HG02610 (cell line): ENCODE measurements at regions not wholly inside any gene's neighbourhood (a gene's known extent, or its start where the extent isn't known, plus 50 kb on each side); places are given as distances from the start of the nearest gene placed in this dataset.

Experiments
- ATAC-seq: cut with Tn5 transposase; IDR thresholded peaks from one replicate; pipeline ENCODE4 v1.9.1; 2021; ENCODE audit warnings: mild to moderate bottlenecking, moderate library complexity; ENCODE audit not compliant: unreplicated experiment

- no peak for ATAC-seq
These were observed 61.6 kb downstream of the CCR1 start for GRCh38 chr3:46146548-46146947.

GRCh38 chr3:46146021-46146420, 62.1 kb downstream of the CCR1 start:
- ATAC-seq: no peak

- no peak for ATAC-seq
These were observed 63.0 kb downstream of the CCR1 start for GRCh38 chr3:46145147-46145546.

- no peak for ATAC-seq
These were observed 64.1 kb downstream of the CCR1 start for GRCh38 chr3:46143951-46144473.

- no peak for ATAC-seq
These were observed 66.3 kb downstream of the CCR1 start for GRCh38 chr3:46141813-46142212.

GRCh38 chr3:46138581-46138980, 69.5 kb downstream of the CCR1 start:
- ATAC-seq: no peak

- ATAC-seq: no peak
These were observed 72.6 kb downstream of the CCR1 start for GRCh38 chr3:46135475-46135874.

- ATAC-seq: no peak
These were observed 74.8 kb downstream of the CCR1 start for GRCh38 chr3:46133285-46133684.

- no peak for ATAC-seq
These were observed 75.5 kb downstream of the CCR1 start for GRCh38 chr3:46132565-46132964.

GRCh38 chr3:46131884-46132450, 76.1 kb downstream of the CCR1 start:
- no peak for ATAC-seq

- ATAC-seq: no peak
These were observed 77.3 kb downstream of the CCR1 start for GRCh38 chr3:46130631-46131310.

GRCh38 chr3:46129588-46130272, 78.4 kb downstream of the CCR1 start:
- ATAC-seq: no peak

- ATAC-seq: no peak
These were observed 80.6 kb downstream of the CCR1 start for GRCh38 chr3:46127503-46127902.

GRCh38 chr3:46124216-46125177, 83.6 kb downstream of the CCR1 start:
- no peak for ATAC-seq

- no peak for ATAC-seq
These were observed 84.5 kb downstream of the CCR1 start for GRCh38 chr3:46123646-46124045.

GRCh38 chr3:46122091-46122490, 86.0 kb downstream of the CCR1 start:
- ATAC-seq: no peak

- no peak for ATAC-seq
These were observed 87.1 kb downstream of the CCR1 start for GRCh38 chr3:46120983-46121382.

GRCh38 chr3:46119709-46120498, 88.2 kb downstream of the CCR1 start:
- ATAC-seq: no peak

- no peak for ATAC-seq
These were observed 88.9 kb downstream of the CCR1 start for GRCh38 chr3:46119253-46119652.

GRCh38 chr3:46116996-46117395, 89.7 kb upstream of the XCR1 start:
- no peak for ATAC-seq
